ENCODE measurements at regions not wholly inside any gene's neighbourhood (a gene's known extent, or its start where the extent isn't known, plus 50 kb on each side); places are given as distances from the start of the nearest gene placed in this dataset.

DNA sequence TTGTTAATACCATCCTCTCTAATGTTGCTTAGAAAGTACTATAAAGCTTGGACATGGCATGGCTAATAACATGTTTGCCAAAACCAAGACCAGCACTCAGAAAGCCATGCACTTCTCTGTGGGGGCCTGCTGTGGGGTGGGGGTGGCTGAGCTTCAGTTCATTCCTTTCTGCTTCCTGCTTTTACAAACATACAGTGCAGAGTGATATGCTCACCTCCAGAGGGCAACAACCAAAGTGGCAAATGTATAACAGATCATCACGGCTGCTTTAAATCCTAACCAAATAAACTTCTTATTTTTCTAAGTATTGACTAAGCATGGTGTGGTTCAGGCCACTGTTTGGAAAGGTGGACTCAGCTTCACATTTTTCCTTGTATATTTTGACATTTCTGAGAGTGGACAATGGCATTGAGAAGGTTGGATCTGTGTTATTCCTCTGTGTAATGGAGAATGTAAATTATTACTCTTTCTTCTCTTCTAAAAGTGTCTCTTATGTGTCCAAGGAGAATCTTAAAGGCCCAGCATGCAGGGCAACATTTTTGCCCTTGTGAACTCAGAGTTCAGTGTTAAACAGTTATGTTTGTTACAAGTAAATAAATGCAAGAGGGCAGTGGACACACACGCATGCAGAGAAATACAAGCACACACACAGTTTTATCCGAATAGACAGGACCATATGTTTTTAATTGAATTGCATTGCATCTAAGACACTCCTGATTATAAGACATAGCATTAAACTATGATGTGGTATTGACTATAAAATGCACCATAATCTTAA is 186.1 kb downstream of the HERPUD2 start:
- no peaks in the 10 kb centered on the region for H3K9me3 ChIP-seq (ENCODE audit: control insufficient read depth in 2 of 3, insufficient read depth in 1 of 3, low read length in 3 of 3)
- TF ChIP-seq, protein P1, sequence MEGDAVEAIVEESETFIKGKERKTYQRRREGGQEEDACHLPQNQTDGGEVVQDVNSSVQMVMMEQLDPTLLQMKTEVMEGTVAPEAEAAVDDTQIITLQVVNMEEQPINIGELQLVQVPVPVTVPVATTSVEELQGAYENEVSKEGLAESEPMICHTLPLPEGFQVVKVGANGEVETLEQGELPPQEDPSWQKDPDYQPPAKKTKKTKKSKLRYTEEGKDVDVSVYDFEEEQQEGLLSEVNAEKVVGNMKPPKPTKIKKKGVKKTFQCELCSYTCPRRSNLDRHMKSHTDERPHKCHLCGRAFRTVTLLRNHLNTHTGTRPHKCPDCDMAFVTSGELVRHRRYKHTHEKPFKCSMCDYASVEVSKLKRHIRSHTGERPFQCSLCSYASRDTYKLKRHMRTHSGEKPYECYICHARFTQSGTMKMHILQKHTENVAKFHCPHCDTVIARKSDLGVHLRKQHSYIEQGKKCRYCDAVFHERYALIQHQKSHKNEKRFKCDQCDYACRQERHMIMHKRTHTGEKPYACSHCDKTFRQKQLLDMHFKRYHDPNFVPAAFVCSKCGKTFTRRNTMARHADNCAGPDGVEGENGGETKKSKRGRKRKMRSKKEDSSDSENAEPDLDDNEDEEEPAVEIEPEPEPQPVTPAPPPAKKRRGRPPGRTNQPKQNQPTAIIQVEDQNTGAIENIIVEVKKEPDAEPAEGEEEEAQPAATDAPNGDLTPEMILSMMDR (IDR thresholded peaks at IDR 0.05; ENCODE audit: borderline replicate concordance, extremely low read depth, insufficient read depth) = no peak
- FAIRE-seq (no peak), DNase-seq (no peak)
- no peak overlapping the region for H3K9ac ChIP-seq (ENCODE audit: low read length in 3 of 3)
- no peaks in the 10 kb centered on the region for H3K27me3 ChIP-seq (ENCODE audit: control insufficient read depth, insufficient read depth, low read length)
- peaks cover 0 to 2% (median 0%) of the 10 kb centered on the region in 3 donors for H3K4me1 ChIP-seq (ENCODE audit: control insufficient read depth in 2 of 3, insufficient read depth in 2 of 3, low read depth in 1 of 3, low read length in 3 of 3)
- no peaks in the 10 kb centered on the region for H3K36me3 ChIP-seq (ENCODE audit: control insufficient read depth in 2 of 3, insufficient read depth in 3 of 3, low read length in 3 of 3)
- no peak overlapping the region for H3K4me3 ChIP-seq (ENCODE audit: low read length in 3 of 3)
- H3K27ac ChIP-seq (ENCODE audit: low read depth in 2 of 2, low read length in 2 of 2) = no peak overlapping the region
- intact Hi-C loops (cut with DNase I) = no loop called here

GRCh38 chr7:35505066-35505465 is 189.9 kb downstream of the HERPUD2 start:
- Histone ChIP-seq H3K27ac (ENCODE audit: low read depth in 2 of 2, low read length in 2 of 2) (no peak overlapping the region), H3K27me3 (ENCODE audit: control insufficient read depth, insufficient read depth, low read length) (no peaks in the 10 kb centered on the region), H3K4me3 (ENCODE audit: low read length in 3 of 3) (no peak overlapping the region), H3K4me1 (ENCODE audit: control insufficient read depth in 2 of 3, insufficient read depth in 2 of 3, low read depth in 1 of 3, low read length in 3 of 3) (peaks cover 0 to 2% (median 0%) of the 10 kb centered on the region in 3 donors), H3K9me3 (ENCODE audit: control insufficient read depth in 2 of 3, insufficient read depth in 1 of 3, low read length in 3 of 3) (no peaks in the 10 kb centered on the region), H3K36me3 (ENCODE audit: control insufficient read depth in 2 of 3, insufficient read depth in 3 of 3, low read length in 3 of 3) (no peaks in the 10 kb centered on the region), H3K9ac (ENCODE audit: low read length in 3 of 3) (no peak overlapping the region)
- FAIRE-seq (no peak), DNase-seq (no peak)
- intact Hi-C loops (cut with DNase I) = no loop called here
- TF ChIP-seq, protein P1 (IDR thresholded peaks at IDR 0.05; ENCODE audit: borderline replicate concordance, extremely low read depth, insufficient read depth) = no peak

DNA sequence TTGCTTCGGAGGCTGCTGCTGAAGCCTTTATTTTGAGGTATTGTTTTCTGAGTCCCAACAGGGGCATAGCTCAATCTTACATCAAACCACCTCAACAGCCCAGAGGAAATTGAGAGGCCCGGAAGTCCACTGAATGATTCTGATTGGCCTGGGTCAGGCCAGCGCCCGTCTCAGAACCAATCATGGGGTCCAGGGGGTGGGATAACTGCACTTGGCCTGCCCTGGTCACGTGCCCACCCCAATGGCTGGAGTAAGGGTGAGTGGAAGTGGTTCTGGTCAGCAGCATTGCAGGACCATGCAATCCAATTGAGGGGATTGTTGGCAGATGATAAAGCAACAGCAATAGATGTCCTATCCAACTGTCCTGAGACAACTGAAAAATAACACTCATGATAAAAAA is 190.6 kb downstream of the HERPUD2 start:
- Histone ChIP-seq H3K4me3 (ENCODE audit: low read length in 3 of 3) (no peak overlapping the region), H3K9ac (ENCODE audit: low read length in 3 of 3) (no peak overlapping the region), H3K36me3 (ENCODE audit: control insufficient read depth in 2 of 3, insufficient read depth in 3 of 3, low read length in 3 of 3) (no peaks in the 10 kb centered on the region), H3K27me3 (ENCODE audit: control insufficient read depth, insufficient read depth, low read length) (no peaks in the 10 kb centered on the region), H3K9me3 (ENCODE audit: control insufficient read depth in 2 of 3, insufficient read depth in 1 of 3, low read length in 3 of 3) (no peaks in the 10 kb centered on the region), H3K27ac (ENCODE audit: low read depth in 2 of 2, low read length in 2 of 2) (no peak overlapping the region), H3K4me1 (ENCODE audit: control insufficient read depth in 2 of 3, insufficient read depth in 2 of 3, low read depth in 1 of 3, low read length in 3 of 3) (peaks cover 0 to 2% (median 0%) of the 10 kb centered on the region in 3 donors)
- intact Hi-C loops (cut with DNase I) = no loop called here
- FAIRE-seq (no peak), DNase-seq (no peak)
- TF ChIP-seq, protein P1 (IDR thresholded peaks at IDR 0.05; ENCODE audit: borderline replicate concordance, extremely low read depth, insufficient read depth) = no peak
